Peyer's patch (tissue), 4 donors: ENCODE measurements at regions not wholly inside any gene's neighbourhood (a gene's known extent, or its start where the extent isn't known, plus 50 kb on each side); places are given as distances from the start of the nearest gene placed in this dataset.

ENCODE experiments used
- DNase-seq, 3 donors: peaks; one replicate each; pipeline ENCODE4 v3.0.0-alpha.2; 2017 to 2019
- H3K27ac ChIP-seq, 4 donors: fragments of 200-600 bp; sonication (generic); one replicate each; pipeline ENCODE4 v1.5.1; 2016 to 2019
- H3K27me3 ChIP-seq, 2 donors: fragments of 200-600 bp; sonication (generic); one replicate each; pipeline ENCODE4 v1.5.1; 2019
- H3K36me3 ChIP-seq, 3 donors: fragments of 200-600 bp; sonication (generic); one replicate each; pipeline ENCODE4 v1.5.1; 2016 to 2019
- H3K4me1 ChIP-seq, 4 donors: fragments of 200-600 bp; sonication (generic); one replicate each; pipeline ENCODE4 v1.5.1; 2016 to 2019
- H3K4me3 ChIP-seq, 4 donors: fragments of 200-600 bp; sonication (generic); 1 replicate in 3 of 4; 2 replicates in 1 of 4; pipeline ENCODE4 v1.5.1; 2016 to 2019; ENCODE audit warnings: mild to moderate bottlenecking in 1 of 4
- H3K9me3 ChIP-seq, 4 donors: fragments of 200-600 bp; sonication (generic); one replicate each; pipeline ENCODE4 v1.5.1; 2016 to 2019; ENCODE audit warnings: mild to moderate bottlenecking in 1 of 4
- CTCF ChIP-seq, 6 experiments: fragments of 450-650 bp in 4 of 6; fragments of 200-600 bp in 2 of 6; sonication (generic) in 1 of 6; IDR thresholded peaks; one replicate each; pipeline ENCODE4 v1.5.1; 2017 to 2019; ENCODE audit warnings: antibody characterized with exemption in 6 of 6, mild to moderate bottlenecking in 3 of 6, moderate library complexity in 1 of 6
- POLR2A ChIP-seq, 2 donors: fragments of 450-650 bp; IDR thresholded peaks; one replicate each; pipeline ENCODE4 v1.5.1; 2017; ENCODE audit warnings: antibody characterized with exemption in 2 of 2, mild to moderate bottlenecking in 2 of 2, moderate library complexity in 2 of 2

GRCh38 chr17:417691-418420 is 65.2 kb upstream of the RPH3AL start:
- Histone ChIP-seq H3K4me3 (no peak overlapping the region), H3K36me3 (no peaks in the 10 kb centered on the region), H3K9me3 (no peaks in the 10 kb centered on the region), H3K4me1 (peaks cover 0 to 14% (median 3%) of the 10 kb centered on the region in 4 donors), H3K27me3 (no peaks in the 10 kb centered on the region), H3K27ac (peak overlapping the region in 2 of 4 donors; percentile 19 to 81)
- no peak for DNase-seq
- TF ChIP-seq POLR2A (IDR thresholded peaks at IDR 0.05), result no peak
- TF ChIP-seq CTCF (IDR thresholded peaks at IDR 0.05), result no peak

- Histone ChIP-seq H3K4me3 (peak overlapping the region; percentile 14 to 45 (median 28)), H3K27me3 (no peaks in the 10 kb centered on the region), H3K36me3 (no peaks in the 10 kb centered on the region), H3K27ac (peak overlapping the region; percentile 53 to 84 (median 74)), H3K4me1 (peaks cover 0 to 24% (median 3%) of the 10 kb centered on the region in 4 donors), H3K9me3 (no peaks in the 10 kb centered on the region)
- no peak for TF ChIP-seq POLR2A (IDR thresholded peaks at IDR 0.05)
- TF ChIP-seq CTCF (IDR thresholded peaks at IDR 0.05), result no peak
- peak in 2 of 3 donors; percentile 76 to 80 for DNase-seq
These were observed 63.9 kb upstream of the RPH3AL start for GRCh38 chr17:416293-417206.

GRCh38 chr17:413706-414380 is 61.2 kb upstream of the RPH3AL start:
- no peak for TF ChIP-seq CTCF (IDR thresholded peaks at IDR 0.05)
- TF ChIP-seq POLR2A (IDR thresholded peaks at IDR 0.05), result no peak
- DNase-seq, result peak in 1 of 3 donors; percentile 46
- Histone ChIP-seq H3K27ac (peak overlapping the region in 2 of 4 donors; percentile 27 to 57), H3K9me3 (no peaks in the 10 kb centered on the region), H3K4me3 (peak overlapping the region in 1 of 4 donors; percentile 12), H3K4me1 (peaks cover 4 to 19% (median 6%) of the 10 kb centered on the region in 4 donors), H3K36me3 (no peaks in the 10 kb centered on the region), H3K27me3 (no peaks in the 10 kb centered on the region)

GRCh38 chr17:413016-413350 is 60.4 kb upstream of the RPH3AL start:
- no peak for TF ChIP-seq POLR2A (IDR thresholded peaks at IDR 0.05)
- TF ChIP-seq CTCF (IDR thresholded peaks at IDR 0.05), result no peak
- H3K4me3 ChIP-seq, result peak overlapping the region in 1 of 4 donors; percentile 18
- DNase-seq, result no peak

GRCh38 chr17:412211-413015 is 59.8 kb upstream of the RPH3AL start:
- peak overlapping the region in 1 of 4 donors; percentile 57 for H3K27ac ChIP-seq
- DNase-seq, result peak in 2 of 3 donors; percentile 45 to 77
- no peaks in the 10 kb centered on the region for H3K27me3 ChIP-seq

More at GRCh38 chr17:413016-413350, 60.4 kb upstream of the RPH3AL start:
- Histone ChIP-seq H3K4me1 (peaks cover 4 to 19% (median 6%) of the 10 kb centered on the region in 4 donors), H3K27ac (peak overlapping the region in 2 of 4 donors; percentile 27 to 57), H3K27me3 (no peaks in the 10 kb centered on the region), H3K36me3 (no peaks in the 10 kb centered on the region), H3K9me3 (no peaks in the 10 kb centered on the region)

More at GRCh38 chr17:412211-413015, 59.8 kb upstream of the RPH3AL start:
- no peak for TF ChIP-seq POLR2A (IDR thresholded peaks at IDR 0.05)
- TF ChIP-seq CTCF (IDR thresholded peaks at IDR 0.05), result peak; percentile 64 to 89 (median 84)
- H3K4me3 ChIP-seq, result peak overlapping the region in 1 of 4 donors; percentile 18
- H3K9me3 ChIP-seq, result no peaks in the 10 kb centered on the region
- peaks cover 4 to 19% (median 6%) of the 10 kb centered on the region in 4 donors for H3K4me1 ChIP-seq
- no peaks in the 10 kb centered on the region for H3K36me3 ChIP-seq
